WERI-Rb-1 (cell line): ENCODE measurements at regions not wholly inside any gene's neighbourhood (a gene's known extent, or its start where the extent isn't known, plus 50 kb on each side); places are given as distances from the start of the nearest gene placed in this dataset.

ENCODE experiments used
- DNase-seq: peaks from one replicate; pipeline ENCODE4 v3.0.0-alpha.2; 2020
- H3K27ac ChIP-seq: fragments of 250-450 bp; sonication (Bioruptor Pico); 2 replicates; pipeline ENCODE4 v1.5.1; 2020; ENCODE audit warnings: mild to moderate bottlenecking, moderate library complexity
- H3K27me3 ChIP-seq: fragments of 250-450 bp; sonication (Bioruptor Pico); 2 replicates; pipeline ENCODE4 v1.5.1; 2021; ENCODE audit warnings: mild to moderate bottlenecking, low read depth, moderate library complexity; ENCODE audit not compliant: insufficient read depth, severe bottlenecking
- H3K36me3 ChIP-seq: fragments of 250-450 bp; sonication (Bioruptor Pico); 2 replicates; pipeline ENCODE4 v1.5.1; 2020; ENCODE audit warnings: mild to moderate bottlenecking, moderate library complexity
- H3K4me3 ChIP-seq: 2 replicates; pipeline ENCODE4 v1.5.1; 2011; ENCODE audit warnings: low read depth, mild to moderate bottlenecking, control low read depth, low read length
- H3K9me3 ChIP-seq: fragments of 250-450 bp; sonication (Bioruptor Pico); 2 replicates; pipeline ENCODE4 v1.5.1; 2021; ENCODE audit warnings: mild to moderate bottlenecking, moderate library complexity; ENCODE audit not compliant: severe bottlenecking
- TF ChIP-seq, protein P1 (sequence below): IDR thresholded peaks from 2 replicates; pipeline ENCODE4 v1.5.1; 2011; ENCODE audit warnings: low read depth, mild to moderate bottlenecking, control low read depth, inconsistent platforms, low read length

- Histone ChIP-seq H3K9me3 (no peaks in the 10 kb centered on the region), H3K36me3 (no peaks in the 10 kb centered on the region), H3K4me3 (no peak overlapping the region), H3K27me3 (no peaks in the 10 kb centered on the region), H3K27ac (no peak overlapping the region)
- TF ChIP-seq, protein P1, sequence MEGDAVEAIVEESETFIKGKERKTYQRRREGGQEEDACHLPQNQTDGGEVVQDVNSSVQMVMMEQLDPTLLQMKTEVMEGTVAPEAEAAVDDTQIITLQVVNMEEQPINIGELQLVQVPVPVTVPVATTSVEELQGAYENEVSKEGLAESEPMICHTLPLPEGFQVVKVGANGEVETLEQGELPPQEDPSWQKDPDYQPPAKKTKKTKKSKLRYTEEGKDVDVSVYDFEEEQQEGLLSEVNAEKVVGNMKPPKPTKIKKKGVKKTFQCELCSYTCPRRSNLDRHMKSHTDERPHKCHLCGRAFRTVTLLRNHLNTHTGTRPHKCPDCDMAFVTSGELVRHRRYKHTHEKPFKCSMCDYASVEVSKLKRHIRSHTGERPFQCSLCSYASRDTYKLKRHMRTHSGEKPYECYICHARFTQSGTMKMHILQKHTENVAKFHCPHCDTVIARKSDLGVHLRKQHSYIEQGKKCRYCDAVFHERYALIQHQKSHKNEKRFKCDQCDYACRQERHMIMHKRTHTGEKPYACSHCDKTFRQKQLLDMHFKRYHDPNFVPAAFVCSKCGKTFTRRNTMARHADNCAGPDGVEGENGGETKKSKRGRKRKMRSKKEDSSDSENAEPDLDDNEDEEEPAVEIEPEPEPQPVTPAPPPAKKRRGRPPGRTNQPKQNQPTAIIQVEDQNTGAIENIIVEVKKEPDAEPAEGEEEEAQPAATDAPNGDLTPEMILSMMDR = no peak
- DNase-seq = no peak
These were observed 159.2 kb downstream of the COPRS start for GRCh38 chr17:31699886-31700285.

DNA sequence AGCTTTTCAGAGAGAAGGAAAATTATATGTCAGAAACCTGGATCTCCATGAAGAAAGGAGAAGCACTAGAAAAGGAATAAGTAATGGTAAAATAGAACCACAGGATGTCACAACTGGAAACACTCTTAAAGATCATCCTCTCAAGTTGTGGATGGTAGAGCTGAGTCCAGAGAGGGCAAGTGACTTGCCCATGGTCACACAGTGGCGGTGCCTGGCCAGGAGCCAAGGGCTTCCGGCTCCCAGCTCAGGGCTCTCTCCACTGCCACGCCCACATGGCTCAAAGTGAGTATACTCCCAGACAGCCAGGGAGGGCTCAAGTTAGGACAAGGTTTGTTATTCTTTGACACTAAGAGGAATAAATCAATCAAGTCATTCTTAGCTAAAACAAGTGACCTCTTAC lies 159.8 kb downstream of the COPRS start:
- TF ChIP-seq, protein P1 = no peak
- H3K27ac ChIP-seq = no peak overlapping the region
- H3K4me3 ChIP-seq = no peak overlapping the region
- DNase-seq = no peak
- H3K36me3 ChIP-seq = no peaks in the 10 kb centered on the region
- H3K27me3 ChIP-seq = no peaks in the 10 kb centered on the region
- no peaks in the 10 kb centered on the region for H3K9me3 ChIP-seq

- Histone ChIP-seq H3K27me3 (no peaks in the 10 kb centered on the region), H3K4me3 (no peak overlapping the region), H3K36me3 (no peaks in the 10 kb centered on the region), H3K27ac (no peak overlapping the region), H3K9me3 (no peaks in the 10 kb centered on the region)
- no peak for DNase-seq
- TF ChIP-seq, protein P1 = no peak
These were observed 160.3 kb downstream of the COPRS start for GRCh38 chr17:31698751-31699150.

GRCh38 chr17:31697838-31698237 lies 161.2 kb downstream of the COPRS start:
- H3K27me3 ChIP-seq = no peaks in the 10 kb centered on the region
- H3K27ac ChIP-seq = no peak overlapping the region
- H3K4me3 ChIP-seq = no peak overlapping the region
- DNase-seq = no peak
- no peaks in the 10 kb centered on the region for H3K36me3 ChIP-seq
- TF ChIP-seq, protein P1 = no peak
- H3K9me3 ChIP-seq = no peaks in the 10 kb centered on the region

DNA sequence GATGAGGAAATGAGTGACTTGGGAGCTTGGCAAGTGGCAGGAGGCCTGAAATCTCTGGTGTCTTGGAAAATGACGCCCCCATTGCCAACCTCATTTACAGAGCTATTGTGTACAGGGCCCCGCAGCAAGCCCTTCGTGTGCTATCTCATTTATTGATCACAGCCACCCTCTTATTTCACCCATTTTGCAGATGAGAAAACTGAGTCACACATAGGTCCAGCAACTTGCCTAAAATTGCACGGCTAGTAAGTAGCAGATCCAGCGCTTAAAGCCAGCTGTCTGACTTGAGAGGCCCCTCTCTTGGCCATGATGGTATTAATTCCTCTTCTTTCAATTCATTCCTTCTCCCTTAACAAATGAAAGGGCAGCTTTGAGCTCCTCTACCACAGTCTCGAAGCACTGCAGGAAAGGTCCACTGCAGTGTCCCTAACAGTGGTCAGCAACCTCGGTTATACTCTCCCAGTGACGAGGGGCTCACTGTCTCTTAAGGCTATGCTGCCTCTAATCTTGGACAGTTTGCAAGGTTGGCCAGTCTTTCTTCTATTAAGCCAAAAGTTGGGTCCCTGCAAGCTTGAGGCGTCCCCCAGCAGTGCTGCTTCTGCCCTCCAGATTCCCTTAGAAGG lies 162.2 kb downstream of the COPRS start:
- Histone ChIP-seq H3K27ac (no peak overlapping the region), H3K27me3 (no peaks in the 10 kb centered on the region), H3K36me3 (no peaks in the 10 kb centered on the region), H3K4me3 (no peak overlapping the region), H3K9me3 (no peaks in the 10 kb centered on the region)
- TF ChIP-seq, protein P1 = no peak
- no peak for DNase-seq

DNA sequence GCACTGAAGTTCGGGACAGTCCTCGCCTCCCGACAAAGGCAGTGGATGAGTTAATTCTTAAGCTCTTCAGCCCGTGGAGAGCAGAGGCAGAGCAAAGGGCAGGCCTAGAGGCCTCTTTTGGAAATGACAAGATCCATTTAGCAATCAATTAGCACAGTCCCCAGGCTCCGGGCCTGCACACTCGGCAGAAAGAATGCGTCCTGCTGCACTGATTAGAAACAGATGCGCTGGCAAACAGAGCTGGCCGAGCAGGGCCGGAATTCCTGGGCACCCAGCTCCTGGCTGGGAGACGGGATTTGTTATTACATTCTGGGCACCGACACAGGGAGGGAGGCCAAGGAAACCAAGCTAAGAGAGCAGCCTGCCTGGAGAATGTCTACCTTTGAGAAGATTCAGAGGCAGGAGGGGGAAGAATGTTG lies 162.9 kb downstream of the COPRS start:
- Histone ChIP-seq H3K27ac (no peak overlapping the region), H3K9me3 (no peaks in the 10 kb centered on the region), H3K27me3 (no peaks in the 10 kb centered on the region), H3K36me3 (no peaks in the 10 kb centered on the region), H3K4me3 (no peak overlapping the region)
- TF ChIP-seq, protein P1 = no peak
- DNase-seq = no peak
